ENCODE measurements at regions not wholly inside any gene's neighbourhood (a gene's known extent, or its start where the extent isn't known, plus 50 kb on each side); places are given as distances from the start of the nearest gene placed in this dataset.

- Histone ChIP-seq H3K27me3 (replicated peaks; ENCODE audit: insufficient read depth) (no peaks in the 10 kb centered on the region), H3K4me1 (replicated peaks) (no peaks in the 10 kb centered on the region), H3K27ac (no peak overlapping the region), H3K36me3 (no peaks in the 10 kb centered on the region), H3K4me3 (no peak overlapping the region), H3K9me3 (no peaks in the 10 kb centered on the region)
- TF ChIP-seq CTCF (IDR thresholded peaks at IDR 0.05) = no peak
- TF ChIP-seq POLR2A (IDR thresholded peaks at IDR 0.05) = no peak
- no peak for TF ChIP-seq POLR2AphosphoS5 (IDR thresholded peaks at IDR 0.05)
- DNase-seq (ENCODE audit: low spot score) = no peak
- intact Hi-C loops (cut with DNase I) = no loop called here
- 97% methylated on average over 11 of the region's 11 CpGs for WGBS
Observed at GRCh38 chr2:129865976-129866375, 113.5 kb upstream of the RAB6C start.

- WGBS = 96% methylated on average over 3 of the region's 3 CpGs
- no peak for DNase-seq (ENCODE audit: low spot score)
- Histone ChIP-seq H3K4me1 (replicated peaks) (no peaks in the 10 kb centered on the region), H3K4me3 (no peak overlapping the region), H3K27ac (no peak overlapping the region), H3K27me3 (replicated peaks; ENCODE audit: insufficient read depth) (no peaks in the 10 kb centered on the region), H3K36me3 (no peaks in the 10 kb centered on the region), H3K9me3 (no peaks in the 10 kb centered on the region)
- TF ChIP-seq POLR2AphosphoS5 (IDR thresholded peaks at IDR 0.05) = no peak
- TF ChIP-seq CTCF (IDR thresholded peaks at IDR 0.05) = no peak
- TF ChIP-seq POLR2A (IDR thresholded peaks at IDR 0.05) = no peak
- intact Hi-C loops (cut with DNase I) = no loop called here
Observed at GRCh38 chr2:129866391-129866790, 113.1 kb upstream of the RAB6C start.

- Histone ChIP-seq H3K9me3 (no peaks in the 10 kb centered on the region), H3K27me3 (replicated peaks; ENCODE audit: insufficient read depth) (no peaks in the 10 kb centered on the region), H3K4me3 (no peak overlapping the region), H3K36me3 (no peaks in the 10 kb centered on the region), H3K4me1 (replicated peaks) (no peaks in the 10 kb centered on the region), H3K27ac (no peak overlapping the region)
- WGBS = 90% methylated on average over 8 of the region's 8 CpGs
- no peak for DNase-seq (ENCODE audit: low spot score)
- intact Hi-C loops (cut with DNase I) = no loop called here
- TF ChIP-seq POLR2AphosphoS5 (IDR thresholded peaks at IDR 0.05) (no peak), CTCF (IDR thresholded peaks at IDR 0.05) (no peak), POLR2A (IDR thresholded peaks at IDR 0.05) (no peak)
Observed at GRCh38 chr2:129868151-129868550, 111.3 kb upstream of the RAB6C start.

GRCh38 chr2:129870685-129871241 lies 108.7 kb upstream of the RAB6C start:
- no peak for DNase-seq (ENCODE audit: low spot score)
- TF ChIP-seq CTCF (IDR thresholded peaks at IDR 0.05) (no peak), POLR2A (IDR thresholded peaks at IDR 0.05) (no peak), POLR2AphosphoS5 (IDR thresholded peaks at IDR 0.05) (no peak)
- H3K4me1 ChIP-seq (replicated peaks) = no peaks in the 10 kb centered on the region
- intact Hi-C loops (cut with DNase I) = no loop called here
- WGBS = 86% methylated on average over 4 of the region's 4 CpGs
- H3K4me3 ChIP-seq = no peak overlapping the region
- no peaks in the 10 kb centered on the region for H3K9me3 ChIP-seq
- no peaks in the 10 kb centered on the region for H3K27me3 ChIP-seq (replicated peaks; ENCODE audit: insufficient read depth)
- no peaks in the 10 kb centered on the region for H3K36me3 ChIP-seq
- no peak overlapping the region for H3K27ac ChIP-seq

- WGBS = 95% methylated on average over 4 of the region's 4 CpGs
Observed at GRCh38 chr2:129872446-129872845, 107.0 kb upstream of the RAB6C start.

More at GRCh38 chr2:129872446-129872845, 107.0 kb upstream of the RAB6C start:
- no peak overlapping the region for H3K4me3 ChIP-seq
- no peak for TF ChIP-seq CTCF (IDR thresholded peaks at IDR 0.05)
- no peak for TF ChIP-seq POLR2A (IDR thresholded peaks at IDR 0.05)
- no peak for TF ChIP-seq POLR2AphosphoS5 (IDR thresholded peaks at IDR 0.05)
- H3K36me3 ChIP-seq = no peaks in the 10 kb centered on the region
- DNase-seq (ENCODE audit: low spot score) = no peak
- intact Hi-C loops (cut with DNase I) = no loop called here
- H3K9me3 ChIP-seq = no peaks in the 10 kb centered on the region
- no peaks in the 10 kb centered on the region for H3K27me3 ChIP-seq (replicated peaks; ENCODE audit: insufficient read depth)
- no peaks in the 10 kb centered on the region for H3K4me1 ChIP-seq (replicated peaks)
- H3K27ac ChIP-seq = no peak overlapping the region

Measured in prostate gland (tissue), 2 donors.